Breast epithelium (tissue), 3 donors: ENCODE measurements at regions not wholly inside any gene's neighbourhood (a gene's known extent, or its start where the extent isn't known, plus 50 kb on each side); places are given as distances from the start of the nearest gene placed in this dataset.

Source experiments
- CTCF ChIP-seq, 3 donors: fragments of 450-650 bp; IDR thresholded peaks; one replicate each; pipeline ENCODE4 v1.5.1; 2016 to 2017; ENCODE audit warnings: antibody characterized with exemption in 3 of 3, mild to moderate bottlenecking in 3 of 3, moderate library complexity in 3 of 3
- POLR2AphosphoS5 ChIP-seq, 3 donors: sonication (generic); formaldehyde crosslinking; IDR thresholded peaks; one replicate each; pipeline ENCODE4 v1.6.1; 2017; ENCODE audit warnings: antibody characterized with exemption in 3 of 3

GRCh38 chr3:104582092-104582491 is 784.6 kb upstream of the ALCAM start:
- TF ChIP-seq CTCF (IDR thresholded peaks at IDR 0.05) (no peak), POLR2AphosphoS5 (IDR thresholded peaks at IDR 0.05) (no peak)
